ENCODE measurements at regions not wholly inside any gene's neighbourhood (a gene's known extent, or its start where the extent isn't known, plus 50 kb on each side); places are given as distances from the start of the nearest gene placed in this dataset.
"Not testable (repeated sequence)": the region's sequence is repeated elsewhere in the genome, so short reads cannot be mapped to it uniquely, and the experiment has no call there.

GRCh38 chr4:101415962-101416361, 68.6 kb upstream of the PPP3CA start:
- DNase-seq: no peak

GRCh38 chr4:101414496-101414895, 67.2 kb upstream of the PPP3CA start:
- no peak for DNase-seq

GRCh38 chr4:101411926-101412325, 64.6 kb upstream of the PPP3CA start:
- DNase-seq: no peak

DNA sequence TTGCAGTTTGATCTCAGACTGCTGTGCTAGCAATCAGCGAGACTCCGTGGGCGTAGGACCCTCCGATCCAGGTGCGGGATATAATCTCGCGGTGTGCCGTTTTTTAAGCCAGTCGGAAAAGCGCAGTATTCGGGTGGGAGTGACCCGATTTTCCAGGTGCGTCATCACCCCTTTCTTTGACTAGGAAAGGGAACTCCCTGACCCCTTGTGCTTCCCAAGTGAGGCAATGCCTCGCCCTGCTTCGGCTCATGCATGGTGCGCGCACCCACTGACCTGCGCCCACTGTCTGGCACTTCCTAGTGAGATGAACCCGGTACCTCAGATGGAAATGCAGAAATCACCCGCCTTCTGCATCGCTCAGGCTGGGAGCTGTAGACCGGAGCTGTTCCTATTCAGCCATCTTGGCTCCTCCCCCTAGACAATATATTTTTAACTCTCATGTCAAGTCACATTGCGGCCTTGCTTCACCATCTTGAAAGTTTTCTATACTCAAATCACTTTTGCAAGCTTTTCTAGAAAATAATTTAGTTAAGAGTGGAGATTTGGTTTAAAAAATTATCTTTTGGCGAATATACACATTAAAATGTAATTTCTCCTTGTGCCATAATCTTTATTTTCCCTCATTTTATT, 64.1 kb upstream of the PPP3CA start:
- not testable (repeated sequence) for DNase-seq

DNA sequence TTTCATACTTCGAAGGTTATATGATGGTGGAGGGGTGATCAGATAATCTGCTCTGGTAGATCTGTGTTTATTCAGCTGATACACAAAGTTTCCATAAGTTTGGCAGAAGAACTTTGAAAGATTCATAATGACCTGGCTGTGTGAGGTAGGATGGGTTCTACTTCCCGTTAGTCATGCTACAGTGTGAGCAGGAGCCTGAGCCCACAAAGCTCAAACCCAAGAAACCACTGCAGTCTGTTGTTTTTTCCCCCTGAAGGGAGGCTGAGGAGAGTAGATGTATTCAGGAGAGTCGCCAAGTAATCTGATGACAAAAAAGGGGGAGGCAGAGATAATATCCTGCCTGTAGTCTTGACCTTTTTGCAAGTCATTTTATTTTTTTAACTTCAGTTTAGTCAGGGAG, 52.8 kb upstream of the PPP3CA start:
- DNase-seq: no peak

- no peak for DNase-seq
Measured at GRCh38 chr4:101398807-101399206, 51.5 kb upstream of the PPP3CA start.
